MV-4-11 (cell line): ENCODE measurements at regions not wholly inside any gene's neighbourhood (a gene's known extent, or its start where the extent isn't known, plus 50 kb on each side); places are given as distances from the start of the nearest gene placed in this dataset.
"Not testable (repeated sequence)": the region's sequence is repeated elsewhere in the genome, so short reads cannot be mapped to it uniquely, and the experiment has no call there.

Experiments used
- DNase-seq: peaks from one replicate; lab custom pipeline; 2025; lab: John Stamatoyannopoulos, UW

GRCh38 chr1:206256935-206257334 lies 53.6 kb downstream of the SRGAP2 start:
- DNase-seq: not testable (repeated sequence)

DNA sequence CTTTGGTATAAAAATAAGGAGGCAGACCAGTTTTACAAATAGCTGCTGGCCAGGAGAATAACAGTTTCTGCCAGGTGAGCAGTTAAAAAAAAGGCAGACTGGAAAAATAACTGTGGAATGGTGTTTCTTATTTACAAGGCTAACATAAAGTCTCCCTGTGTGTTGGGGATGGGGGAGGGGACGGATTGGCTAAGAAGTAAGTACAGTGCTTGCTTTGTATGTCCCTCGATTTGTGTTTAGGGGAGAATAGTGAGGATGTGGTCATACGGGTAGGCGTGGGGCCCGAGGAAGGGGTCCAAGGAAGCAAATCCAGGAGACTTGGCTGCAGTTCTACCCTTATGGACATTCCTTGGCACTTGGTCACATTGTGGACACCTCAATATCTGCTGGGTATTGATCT lies 58.1 kb downstream of the SRGAP2 start:
- DNase-seq: not testable (repeated sequence)

GRCh38 chr1:206262424-206262823 lies 59.1 kb downstream of the SRGAP2 start:
- not testable (repeated sequence) for DNase-seq

DNA sequence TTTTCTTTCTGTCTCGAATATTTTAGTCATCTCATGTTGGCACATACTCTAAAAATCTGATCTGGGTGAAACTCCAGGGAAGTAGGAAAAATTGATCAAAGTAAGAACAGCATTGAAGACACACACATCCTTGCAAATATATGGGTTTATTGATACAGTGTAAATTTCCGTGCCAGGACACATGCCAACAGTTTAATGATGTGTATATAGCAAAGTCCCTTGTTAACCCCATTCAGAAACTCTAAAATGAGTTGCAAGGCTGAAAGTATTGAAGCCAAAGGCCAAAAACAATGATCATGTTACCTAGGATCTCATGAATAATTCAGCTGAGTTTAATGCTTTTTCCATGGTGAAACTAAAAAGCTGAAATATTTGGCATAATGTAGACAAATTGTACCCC lies 61.6 kb downstream of the SRGAP2 start:
- not testable (repeated sequence) for DNase-seq

GRCh38 chr1:206271153-206271552 lies 67.8 kb downstream of the SRGAP2 start:
- not testable (repeated sequence) for DNase-seq

DNA sequence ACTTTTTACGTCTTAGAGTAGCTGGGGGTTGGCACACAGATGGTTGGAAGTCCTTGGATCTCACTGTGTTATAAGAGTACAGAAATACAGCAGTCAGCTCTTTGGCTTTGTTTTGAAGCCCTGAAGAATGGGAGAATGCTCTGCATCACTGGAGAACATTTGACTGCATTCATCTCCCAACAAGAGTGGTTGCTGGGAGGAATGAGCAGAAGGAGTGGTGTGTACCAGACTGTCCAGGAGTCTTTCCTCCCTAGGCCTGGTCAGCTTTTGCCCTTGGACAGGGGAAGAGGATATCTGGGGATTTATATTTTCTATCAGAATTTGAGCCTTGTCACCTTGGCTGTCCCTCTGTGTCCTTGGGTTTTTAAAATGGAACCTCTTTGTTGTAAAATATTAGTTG lies 69.8 kb downstream of the SRGAP2 start:
- DNase-seq: not testable (repeated sequence)

DNA sequence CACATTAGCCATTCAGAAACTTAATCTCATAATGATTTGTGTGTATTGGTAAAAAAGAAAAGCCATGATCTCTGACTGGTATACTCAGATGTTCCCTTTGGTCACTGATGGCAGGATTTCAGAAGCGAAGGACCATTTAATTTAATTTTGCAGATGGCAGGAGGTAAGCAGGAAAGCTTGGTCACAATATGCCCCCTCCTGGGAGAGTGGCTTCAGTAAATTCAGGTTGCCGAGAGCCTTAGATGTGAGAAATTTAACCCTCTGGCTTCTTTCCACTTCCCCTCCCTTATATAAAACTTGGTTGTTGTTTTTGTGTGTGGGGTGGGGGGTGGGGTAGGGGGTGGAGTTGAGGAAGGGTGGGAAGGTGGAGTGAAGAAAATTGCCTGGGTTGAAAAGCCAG lies 72.8 kb downstream of the SRGAP2 start:
- DNase-seq: not testable (repeated sequence)

DNA sequence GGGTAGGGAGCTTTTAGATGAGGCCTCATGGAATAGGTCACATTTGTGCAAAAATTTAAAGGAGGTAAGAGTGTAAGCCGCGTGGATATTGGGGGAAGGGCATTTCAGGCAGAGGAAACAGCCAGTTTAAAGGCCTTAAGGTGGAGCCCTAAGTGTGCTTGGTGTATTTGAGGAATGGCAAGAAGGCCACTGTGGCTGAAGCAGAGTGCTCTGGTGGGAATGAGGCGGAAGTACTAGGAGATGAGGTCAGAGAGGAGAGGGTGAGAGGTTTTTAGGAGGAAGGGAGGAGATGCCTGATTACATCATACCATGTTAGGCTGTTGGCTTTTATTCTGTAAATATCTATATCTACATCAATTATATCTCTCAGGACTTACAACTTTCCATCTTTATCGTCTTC lies 75.3 kb downstream of the SRGAP2 start:
- peak; percentile 53 for DNase-seq

- not testable (repeated sequence) for DNase-seq
These were observed 77.3 kb downstream of the SRGAP2 start for GRCh38 chr1:206280683-206281082.

GRCh38 chr1:206281912-206282654 lies 78.7 kb downstream of the SRGAP2 start:
- not testable (repeated sequence) for DNase-seq

DNA sequence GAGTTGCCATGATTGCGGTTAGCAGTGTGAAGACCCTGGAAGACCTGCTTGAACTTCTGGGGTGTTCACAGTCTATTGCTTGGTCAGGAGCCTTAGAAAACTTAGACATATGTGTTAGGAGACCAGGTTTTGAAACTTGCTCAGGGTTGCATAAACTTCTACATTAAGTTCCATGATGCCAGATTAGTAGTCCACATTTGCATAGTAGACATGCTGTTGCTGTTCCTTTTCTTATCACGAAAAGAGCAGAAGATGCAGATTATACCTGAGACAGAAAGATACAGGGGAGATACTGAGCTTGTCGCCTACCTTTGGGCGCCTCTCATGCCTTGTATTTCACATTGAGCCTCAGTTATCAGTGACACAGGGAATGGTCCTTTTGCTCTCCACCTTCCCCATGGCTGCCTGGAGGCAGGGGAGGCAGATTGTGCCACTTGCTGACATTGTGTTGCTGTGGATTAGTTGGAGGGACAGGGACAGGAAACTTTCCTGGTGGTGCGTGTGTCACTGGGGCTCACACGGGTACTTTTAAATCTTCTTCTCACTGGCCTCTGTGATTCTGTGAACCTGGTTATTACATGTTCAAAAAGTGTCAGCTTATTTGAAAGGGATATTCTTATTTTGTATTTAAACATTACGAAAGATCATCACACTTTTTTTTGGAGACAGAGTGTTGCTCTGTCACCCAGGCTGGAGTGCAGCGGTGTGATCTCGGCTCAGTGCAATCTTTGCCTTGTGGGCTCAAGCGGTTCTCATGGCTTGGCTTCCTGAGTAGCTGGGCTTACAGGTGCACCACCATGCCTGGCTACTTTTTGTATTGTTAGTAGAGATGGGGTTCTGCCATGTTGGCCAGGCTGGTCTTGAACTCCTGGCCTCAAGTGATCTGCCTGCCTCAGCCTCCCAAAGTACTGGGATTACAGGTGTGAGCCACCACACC lies 82.0 kb downstream of the SRGAP2 start:
- DNase-seq: not testable (repeated sequence)

DNA sequence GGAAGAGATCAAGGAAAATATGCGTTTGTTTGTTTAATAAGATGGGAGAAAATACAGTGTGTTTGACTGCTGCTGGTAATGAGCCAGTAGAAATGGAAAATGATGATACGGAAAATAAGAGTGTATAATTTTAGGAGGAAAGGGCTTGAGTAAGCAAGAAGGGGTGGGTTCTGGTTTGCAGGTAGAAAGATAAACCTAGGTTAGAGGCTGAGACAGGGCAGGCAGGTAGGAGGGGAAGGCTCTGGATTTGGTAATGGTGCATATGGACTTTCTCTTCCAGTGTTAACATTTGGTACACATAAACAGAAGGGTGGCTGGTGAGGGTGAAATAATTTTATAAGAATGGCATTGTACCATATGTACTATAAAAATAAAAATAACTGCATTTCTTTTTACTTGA lies 84.4 kb downstream of the SRGAP2 start:
- not testable (repeated sequence) for DNase-seq

DNA sequence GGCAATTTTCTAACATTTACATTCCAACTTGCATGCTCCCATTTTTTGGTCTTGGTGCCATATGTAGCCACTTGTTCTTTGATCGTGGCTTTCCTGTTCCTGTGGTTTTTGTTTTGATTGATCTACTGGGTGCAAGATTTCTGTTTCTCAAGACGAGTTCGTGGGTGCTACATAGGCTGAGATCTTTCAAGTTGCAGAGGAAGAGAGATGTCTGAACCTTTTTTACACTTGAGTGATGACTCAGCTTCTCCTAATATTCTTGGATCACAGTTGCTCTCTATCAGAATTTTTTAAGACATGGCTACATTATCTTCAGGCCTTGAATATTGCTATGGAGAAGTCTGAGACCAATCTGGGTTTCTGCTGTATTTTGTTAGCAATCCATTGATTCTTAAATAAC lies 85.1 kb downstream of the SRGAP2 start:
- not testable (repeated sequence) for DNase-seq

- not testable (repeated sequence) for DNase-seq
These were observed 94.0 kb downstream of the SRGAP2 start for GRCh38 chr1:206297145-206298031.

DNA sequence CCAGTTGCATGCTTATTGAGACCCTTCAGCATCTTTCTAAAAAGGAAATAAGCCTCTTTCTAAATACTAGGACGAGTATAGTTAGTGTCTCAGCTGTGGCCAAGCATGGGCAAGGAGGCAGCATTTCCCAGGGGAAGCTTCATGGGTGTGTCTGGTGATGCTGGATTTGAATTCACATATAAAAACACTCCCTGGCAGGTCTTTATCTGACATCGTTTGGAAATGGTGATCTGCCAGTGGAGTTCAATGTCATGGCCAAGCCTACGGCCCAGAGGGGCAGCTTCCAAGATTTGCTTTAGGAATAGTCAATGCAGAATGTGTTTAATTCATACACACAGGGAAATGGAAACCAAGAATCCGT lies 94.7 kb downstream of the SRGAP2 start:
- not testable (repeated sequence) for DNase-seq

GRCh38 chr1:206299181-206299791 lies 95.9 kb downstream of the SRGAP2 start:
- DNase-seq: not testable (repeated sequence)

- DNase-seq: not testable (repeated sequence)
These were observed 96.6 kb downstream of the SRGAP2 start for GRCh38 chr1:206299942-206300341.

GRCh38 chr1:206302056-206302455 lies 98.7 kb downstream of the SRGAP2 start:
- DNase-seq: not testable (repeated sequence)

GRCh38 chr1:206307442-206307841 lies 104.1 kb downstream of the SRGAP2 start:
- not testable (repeated sequence) for DNase-seq

GRCh38 chr1:206310948-206311347 lies 107.6 kb downstream of the SRGAP2 start:
- not testable (repeated sequence) for DNase-seq

GRCh38 chr1:206311611-206312273 lies 108.4 kb downstream of the SRGAP2 start:
- not testable (repeated sequence) for DNase-seq
